Epithelial cell of esophagus (primary cell): ENCODE measurements at regions not wholly inside any gene's neighbourhood (a gene's known extent, or its start where the extent isn't known, plus 50 kb on each side); places are given as distances from the start of the nearest gene placed in this dataset.

Experiments used
- DNase-seq: peaks from one replicate; pipeline ENCODE4 v3.0.0; 2010; ENCODE audit warnings: low read depth
- H3K4me3 ChIP-seq: 2 replicates; pipeline ENCODE4 v1.5.1; 2011; ENCODE audit warnings: mild to moderate bottlenecking, low read length, control low read depth
- CTCF ChIP-seq: IDR thresholded peaks from 2 replicates; pipeline ENCODE4 v1.5.1; 2011; ENCODE audit warnings: low read depth, mild to moderate bottlenecking, low read length, control low read depth, inconsistent platforms; ENCODE audit not compliant: insufficient read depth; ENCODE audit errors: missing control alignments

GRCh38 chr10:108169846-108170245 lies 1005.3 kb upstream of the SORCS1 start:
- TF ChIP-seq CTCF: no peak
- DNase-seq: no peak
- H3K4me3 ChIP-seq: no peak overlapping the region

GRCh38 chr10:108167766-108168165 lies 1003.3 kb upstream of the SORCS1 start:
- no peak for TF ChIP-seq CTCF
- no peak overlapping the region for H3K4me3 ChIP-seq
- peak; percentile 87 for DNase-seq

GRCh38 chr10:108166401-108166800 lies 1001.9 kb upstream of the SORCS1 start:
- no peak overlapping the region for H3K4me3 ChIP-seq
- no peak for TF ChIP-seq CTCF
- DNase-seq: peak; percentile 88

GRCh38 chr10:108147346-108147745 lies 982.8 kb upstream of the SORCS1 start:
- H3K4me3 ChIP-seq: no peak overlapping the region
- DNase-seq: no peak
- TF ChIP-seq CTCF: no peak

GRCh38 chr10:108141064-108141463 lies 976.6 kb upstream of the SORCS1 start:
- DNase-seq: no peak
- TF ChIP-seq CTCF: no peak
- H3K4me3 ChIP-seq: no peak overlapping the region

GRCh38 chr10:108132303-108132702 lies 967.8 kb upstream of the SORCS1 start:
- DNase-seq: peak; percentile 56
- no peak for TF ChIP-seq CTCF
- no peak overlapping the region for H3K4me3 ChIP-seq

- no peak for DNase-seq
- no peak overlapping the region for H3K4me3 ChIP-seq
- no peak for TF ChIP-seq CTCF
Observed at GRCh38 chr10:108130575-108130974, 966.1 kb upstream of the SORCS1 start.
